Breast epithelium (tissue), 3 donors: ENCODE measurements at regions not wholly inside any gene's neighbourhood (a gene's known extent, or its start where the extent isn't known, plus 50 kb on each side); places are given as distances from the start of the nearest gene placed in this dataset.

ENCODE experiments used
- POLR2A ChIP-seq: fragments of 450-650 bp; IDR thresholded peaks from one replicate; pipeline ENCODE4 v1.6.1; 2016; ENCODE audit warnings: antibody characterized with exemption, mild to moderate bottlenecking, moderate library complexity
- TF ChIP-seq, protein P1 (sequence below), 3 donors: fragments of 450-650 bp; IDR thresholded peaks; one replicate each; pipeline ENCODE4 v1.5.1; 2016 to 2017; ENCODE audit warnings: antibody characterized with exemption in 3 of 3, mild to moderate bottlenecking in 3 of 3, moderate library complexity in 3 of 3

DNA sequence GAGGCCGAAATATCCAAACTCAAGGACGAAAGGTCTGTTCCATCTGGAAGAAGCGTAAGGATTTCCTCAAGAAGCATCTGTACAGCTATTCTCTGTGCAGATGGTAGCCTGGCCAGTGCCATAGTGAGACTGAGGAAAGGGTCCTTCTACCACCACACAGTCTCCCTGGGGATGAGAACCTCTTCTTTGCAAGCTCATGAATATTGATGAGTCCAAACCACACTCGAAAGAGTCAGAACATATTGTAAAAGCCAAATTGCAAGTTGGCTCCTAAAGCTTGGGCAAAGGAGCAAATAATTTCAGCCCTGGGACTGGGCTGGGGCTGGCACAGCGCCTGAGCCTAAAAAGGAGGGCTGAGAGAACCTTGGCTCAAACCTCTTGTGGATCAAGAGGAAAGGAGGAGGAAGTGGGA lies 66.1 kb upstream of the PIP4K2A start:
- TF ChIP-seq, protein P1, sequence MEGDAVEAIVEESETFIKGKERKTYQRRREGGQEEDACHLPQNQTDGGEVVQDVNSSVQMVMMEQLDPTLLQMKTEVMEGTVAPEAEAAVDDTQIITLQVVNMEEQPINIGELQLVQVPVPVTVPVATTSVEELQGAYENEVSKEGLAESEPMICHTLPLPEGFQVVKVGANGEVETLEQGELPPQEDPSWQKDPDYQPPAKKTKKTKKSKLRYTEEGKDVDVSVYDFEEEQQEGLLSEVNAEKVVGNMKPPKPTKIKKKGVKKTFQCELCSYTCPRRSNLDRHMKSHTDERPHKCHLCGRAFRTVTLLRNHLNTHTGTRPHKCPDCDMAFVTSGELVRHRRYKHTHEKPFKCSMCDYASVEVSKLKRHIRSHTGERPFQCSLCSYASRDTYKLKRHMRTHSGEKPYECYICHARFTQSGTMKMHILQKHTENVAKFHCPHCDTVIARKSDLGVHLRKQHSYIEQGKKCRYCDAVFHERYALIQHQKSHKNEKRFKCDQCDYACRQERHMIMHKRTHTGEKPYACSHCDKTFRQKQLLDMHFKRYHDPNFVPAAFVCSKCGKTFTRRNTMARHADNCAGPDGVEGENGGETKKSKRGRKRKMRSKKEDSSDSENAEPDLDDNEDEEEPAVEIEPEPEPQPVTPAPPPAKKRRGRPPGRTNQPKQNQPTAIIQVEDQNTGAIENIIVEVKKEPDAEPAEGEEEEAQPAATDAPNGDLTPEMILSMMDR (IDR thresholded peaks at IDR 0.05) = no peak
- TF ChIP-seq POLR2A = no peak
